ENCODE measurements at regions not wholly inside any gene's neighbourhood (a gene's known extent, or its start where the extent isn't known, plus 50 kb on each side); places are given as distances from the start of the nearest gene placed in this dataset.

- no peaks in the 10 kb centered on the region for H3K27me3 ChIP-seq
- H3K36me3 ChIP-seq (replicated peaks in 1 of 2), result no peaks in the 10 kb centered on the region
- no peaks in the 10 kb centered on the region for H3K4me1 ChIP-seq (replicated peaks in 1 of 2)
- WGBS, 4 donors, result 70 to 74% (median 72%) methylated on average over 3 of the region's 3 CpGs
- H3K9me3 ChIP-seq (replicated peaks in 1 of 3), result no peaks in the 10 kb centered on the region
- no peak overlapping the region for H3K27ac ChIP-seq
- intact Hi-C loops (cut with DNase I), result no loop called here
- DNase-seq, result no peak
- TF ChIP-seq, protein P1, sequence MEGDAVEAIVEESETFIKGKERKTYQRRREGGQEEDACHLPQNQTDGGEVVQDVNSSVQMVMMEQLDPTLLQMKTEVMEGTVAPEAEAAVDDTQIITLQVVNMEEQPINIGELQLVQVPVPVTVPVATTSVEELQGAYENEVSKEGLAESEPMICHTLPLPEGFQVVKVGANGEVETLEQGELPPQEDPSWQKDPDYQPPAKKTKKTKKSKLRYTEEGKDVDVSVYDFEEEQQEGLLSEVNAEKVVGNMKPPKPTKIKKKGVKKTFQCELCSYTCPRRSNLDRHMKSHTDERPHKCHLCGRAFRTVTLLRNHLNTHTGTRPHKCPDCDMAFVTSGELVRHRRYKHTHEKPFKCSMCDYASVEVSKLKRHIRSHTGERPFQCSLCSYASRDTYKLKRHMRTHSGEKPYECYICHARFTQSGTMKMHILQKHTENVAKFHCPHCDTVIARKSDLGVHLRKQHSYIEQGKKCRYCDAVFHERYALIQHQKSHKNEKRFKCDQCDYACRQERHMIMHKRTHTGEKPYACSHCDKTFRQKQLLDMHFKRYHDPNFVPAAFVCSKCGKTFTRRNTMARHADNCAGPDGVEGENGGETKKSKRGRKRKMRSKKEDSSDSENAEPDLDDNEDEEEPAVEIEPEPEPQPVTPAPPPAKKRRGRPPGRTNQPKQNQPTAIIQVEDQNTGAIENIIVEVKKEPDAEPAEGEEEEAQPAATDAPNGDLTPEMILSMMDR (IDR thresholded peaks at IDR 0.05), result no peak
- no peak for TF ChIP-seq POLR2A (IDR thresholded peaks at IDR 0.05)
- no peak overlapping the region for H3K4me3 ChIP-seq
Measured at GRCh38 chr4:36549992-36550391, 268.6 kb downstream of the DTHD1 start.

DNA sequence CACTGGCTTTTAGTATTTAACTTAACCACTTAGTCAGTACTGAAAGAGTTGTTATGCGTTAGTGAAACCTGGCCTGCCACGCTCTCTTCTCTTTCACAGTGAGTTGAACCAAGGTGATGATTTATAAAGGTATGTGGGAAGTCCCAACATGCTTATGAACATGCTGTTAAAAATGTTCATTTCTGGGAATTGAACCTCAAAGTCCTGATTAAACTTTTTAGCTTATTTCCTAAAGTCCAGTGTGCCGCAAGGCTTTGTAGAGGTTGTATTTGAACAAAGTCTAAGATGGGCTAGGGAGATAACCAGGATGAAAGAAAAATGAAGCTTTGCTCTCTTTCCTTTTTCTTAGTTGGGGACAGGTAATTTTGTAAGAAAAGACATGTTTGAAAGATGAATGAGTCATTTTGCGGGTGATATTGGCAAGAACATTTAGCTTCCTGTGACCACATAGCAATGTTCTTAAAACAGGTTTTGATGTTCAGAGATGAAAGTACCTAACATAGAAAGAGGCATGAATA lies 270.3 kb downstream of the DTHD1 start:
- WGBS, 4 donors, result 83 to 91% (median 86%) methylated on average over 4 of the region's 4 CpGs
- Histone ChIP-seq H3K27ac (no peak overlapping the region), H3K4me1 (replicated peaks in 1 of 2) (no peaks in the 10 kb centered on the region), H3K36me3 (replicated peaks in 1 of 2) (no peaks in the 10 kb centered on the region), H3K4me3 (no peak overlapping the region), H3K9me3 (replicated peaks in 1 of 3) (no peaks in the 10 kb centered on the region), H3K27me3 (no peaks in the 10 kb centered on the region)
- intact Hi-C loops (cut with DNase I), result no loop called here
- TF ChIP-seq, protein P1 (IDR thresholded peaks at IDR 0.05), result no peak
- no peak for TF ChIP-seq POLR2A (IDR thresholded peaks at IDR 0.05)
- no peak for DNase-seq

- H3K4me1 ChIP-seq (replicated peaks in 1 of 2), result no peaks in the 10 kb centered on the region
- no peak overlapping the region for H3K4me3 ChIP-seq
- no peak for TF ChIP-seq POLR2A (IDR thresholded peaks at IDR 0.05)
- TF ChIP-seq, protein P1 (IDR thresholded peaks at IDR 0.05), result no peak
- H3K27ac ChIP-seq, result no peak overlapping the region
- H3K9me3 ChIP-seq (replicated peaks in 1 of 3), result no peaks in the 10 kb centered on the region
- 80 to 95% (median 84%) methylated on average over 1 of the region's 1 CpG for WGBS, 4 donors
- no peak for DNase-seq
- H3K36me3 ChIP-seq (replicated peaks in 1 of 2), result no peaks in the 10 kb centered on the region
- H3K27me3 ChIP-seq, result no peaks in the 10 kb centered on the region
- intact Hi-C loops (cut with DNase I), result no loop called here
Measured at GRCh38 chr4:36553029-36553428, 271.6 kb downstream of the DTHD1 start.

DNA sequence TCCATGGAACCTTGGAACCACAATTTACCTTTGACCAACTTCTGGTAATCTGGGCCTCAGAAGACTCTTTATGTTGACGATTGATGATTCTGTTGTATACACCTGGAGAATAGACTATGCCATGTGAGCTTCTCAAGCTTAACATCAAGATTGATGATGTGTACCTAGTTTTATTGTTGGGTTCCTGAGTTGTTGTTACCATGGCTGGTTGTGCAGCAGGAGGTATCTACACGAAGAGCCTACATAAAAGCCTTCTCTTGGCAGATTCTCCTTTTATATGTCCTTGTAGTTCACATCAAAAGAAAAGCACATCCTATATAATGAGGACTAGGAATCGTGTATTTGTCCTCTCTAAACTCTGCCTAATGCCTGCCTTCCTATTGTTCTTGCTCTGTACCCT lies 272.0 kb downstream of the DTHD1 start:
- Histone ChIP-seq H3K27me3 (no peaks in the 10 kb centered on the region), H3K9me3 (replicated peaks in 1 of 3) (no peaks in the 10 kb centered on the region), H3K4me3 (no peak overlapping the region), H3K4me1 (replicated peaks in 1 of 2) (no peaks in the 10 kb centered on the region), H3K27ac (no peak overlapping the region), H3K36me3 (replicated peaks in 1 of 2) (no peaks in the 10 kb centered on the region)
- TF ChIP-seq, protein P1 (IDR thresholded peaks at IDR 0.05), result no peak
- TF ChIP-seq POLR2A (IDR thresholded peaks at IDR 0.05), result no peak
- intact Hi-C loops (cut with DNase I), result no loop called here
- WGBS, 4 donors, result 68 to 87% (median 76%) methylated on average over 3 of the region's 3 CpGs
- no peak for DNase-seq
